Urothelium cell line (cell line): ENCODE measurements at regions not wholly inside any gene's neighbourhood (a gene's known extent, or its start where the extent isn't known, plus 50 kb on each side); places are given as distances from the start of the nearest gene placed in this dataset.
"Not testable (repeated sequence)": the region's sequence is repeated elsewhere in the genome, so short reads cannot be mapped to it uniquely, and the experiment has no call there.

Experiments
- DNase-seq: peaks from one replicate; pipeline ENCODE4 v3.0.0; 2011; ENCODE audit warnings: low spot score, mixed read lengths
- FAIRE-seq: peaks from 2 replicates; lab custom pipeline; 2011; peaks lifted over from hg19 to GRCh38; lab: Jason Lieb, UNC

GRCh38 chr1:198809247-198809646 is 170.4 kb downstream of the PTPRC start:
- FAIRE-seq (no peak), DNase-seq (no peak)

- FAIRE-seq (no peak), DNase-seq (no peak)
Observed at GRCh38 chr1:198811449-198811848, 172.6 kb downstream of the PTPRC start.

- DNase-seq (no peak), FAIRE-seq (no peak)
Observed at GRCh38 chr1:198823626-198824025, 184.8 kb downstream of the PTPRC start.

- FAIRE-seq = no peak
- no peak for DNase-seq
Observed at GRCh38 chr1:198825254-198825653, 186.4 kb downstream of the PTPRC start.

- DNase-seq = no peak
- no peak for FAIRE-seq
Observed at GRCh38 chr1:198829356-198829755, 190.5 kb downstream of the PTPRC start.

GRCh38 chr1:198829944-198830343 is 191.1 kb downstream of the PTPRC start:
- DNase-seq (no peak), FAIRE-seq (no peak)

- DNase-seq = no peak
- no peak for FAIRE-seq
Observed at GRCh38 chr1:198830412-198830811, 191.6 kb downstream of the PTPRC start.

- DNase-seq (no peak), FAIRE-seq (no peak)
Observed at GRCh38 chr1:198833706-198834503, 195.1 kb downstream of the PTPRC start.

GRCh38 chr1:198837278-198838021 is 198.6 kb downstream of the PTPRC start:
- DNase-seq (no peak), FAIRE-seq (no peak)

GRCh38 chr1:198838022-198838342 is 199.1 kb downstream of the PTPRC start:
- FAIRE-seq (no peak), DNase-seq (no peak)

- no peak for DNase-seq
- FAIRE-seq = no peak
Observed at GRCh38 chr1:198841477-198841876, 202.6 kb downstream of the PTPRC start.

- FAIRE-seq = no peak
- no peak for DNase-seq
Observed at GRCh38 chr1:198842686-198843085, 203.8 kb downstream of the PTPRC start.

- DNase-seq = no peak
- FAIRE-seq = no peak
Observed at GRCh38 chr1:198845271-198845670, 206.4 kb downstream of the PTPRC start.

GRCh38 chr1:198845851-198846250 is 207.0 kb downstream of the PTPRC start:
- DNase-seq (no peak), FAIRE-seq (no peak)

GRCh38 chr1:198846556-198846955 is 207.7 kb downstream of the PTPRC start:
- FAIRE-seq (no peak), DNase-seq (no peak)

GRCh38 chr1:198848206-198848605 is 209.4 kb downstream of the PTPRC start:
- DNase-seq (no peak), FAIRE-seq (no peak)

GRCh38 chr1:198848649-198849048 is 209.8 kb downstream of the PTPRC start:
- no peak for FAIRE-seq
- no peak for DNase-seq

GRCh38 chr1:198849093-198849492 is 210.3 kb downstream of the PTPRC start:
- FAIRE-seq (no peak), DNase-seq (no peak)

GRCh38 chr1:198850196-198850595 is 211.4 kb downstream of the PTPRC start:
- FAIRE-seq (no peak), DNase-seq (no peak)

GRCh38 chr1:198850966-198851365 is 212.1 kb downstream of the PTPRC start:
- FAIRE-seq, DNase-seq: not testable (repeated sequence)

GRCh38 chr1:198856601-198857000 is 217.8 kb downstream of the PTPRC start:
- FAIRE-seq = no peak
- no peak for DNase-seq

GRCh38 chr1:198858033-198858432 is 219.2 kb downstream of the PTPRC start:
- DNase-seq = no peak
- no peak for FAIRE-seq
